HEK293 (cell line): ENCODE measurements at regions not wholly inside any gene's neighbourhood (a gene's known extent, or its start where the extent isn't known, plus 50 kb on each side); places are given as distances from the start of the nearest gene placed in this dataset.

ENCODE experiments used
- CTCF ChIA-PET: fragments of 350-600 bp; formaldehyde crosslinking; extraction: SDS; loops from one replicate; lab custom pipeline; 2021; ENCODE audit warnings: antibody characterized with exemption; lab: Yijun Ruan, JAX
- POLR2A ChIA-PET: fragments of 300-600 bp; formaldehyde crosslinking; extraction: SDS; loops from one replicate; lab custom pipeline; 2020; ENCODE audit warnings: antibody characterized with exemption, inconsistent platforms; lab: Yijun Ruan, JAX
- H3K27ac ChIP-seq: fragments of 200-500 bp; sonication (Bioruptor generic); 2 replicates; pipeline ENCODE4 v1.5.1; 2014; ENCODE audit warnings: low read depth, low read length, control low read depth, inconsistent platforms; ENCODE audit errors: extremely low read depth
- H3K36me3 ChIP-seq, 2 experiments: fragments of 200-500 bp in 1 of 2; sonication (Bioruptor generic) in 1 of 2; 1 replicate in 1 of 2; 2 replicates in 1 of 2; pipeline ENCODE4 v1.5.1; 2014 to 2017; ENCODE audit warnings: inconsistent platforms in 2 of 2, low read length in 2 of 2; ENCODE audit not compliant: control insufficient read depth in 2 of 2, insufficient read depth in 1 of 2
- H3K4me1 ChIP-seq: fragments of 200-500 bp; sonication (Bioruptor generic); 2 replicates; pipeline ENCODE4 v1.5.1; 2014; ENCODE audit warnings: mild to moderate bottlenecking, low read length, inconsistent platforms; ENCODE audit not compliant: control insufficient read depth, insufficient read depth
- H3K4me3 ChIP-seq: 2 replicates; pipeline ENCODE4 v1.5.1; 2011; ENCODE audit warnings: low read depth, mild to moderate bottlenecking, control low read depth, low read length, moderate library complexity
- H3K9me3 ChIP-seq: fragments of 200-500 bp; sonication (Bioruptor generic); 2 replicates; pipeline ENCODE4 v1.5.1; 2014; ENCODE audit warnings: low read depth, low read length, inconsistent platforms; ENCODE audit not compliant: control insufficient read depth, insufficient read depth
- GLIS2 ChIP-seq: fragments of 450-650 bp; formaldehyde crosslinking; IDR thresholded peaks from 2 replicates; pipeline ENCODE4 v1.5.1; 2016; ENCODE audit warnings: missing biosample characterization, missing genetic modification characterization
- HOXA7 ChIP-seq: sonication (generic); formaldehyde crosslinking; IDR thresholded peaks from 2 replicates; pipeline ENCODE4 v1.8.1; 2022; ENCODE audit warnings: missing genetic modification reagents, borderline replicate concordance
- SETDB1 ChIP-seq: IDR thresholded peaks from one replicate; pipeline ENCODE4 v1.6.1; 2017; ENCODE audit warnings: mild to moderate bottlenecking, low read length, moderate library complexity, mixed read lengths; ENCODE audit not compliant: insufficient read length
- ZEB2 ChIP-seq: fragments of 450-650 bp; formaldehyde crosslinking; IDR thresholded peaks from 2 replicates; pipeline ENCODE4 v1.5.1; 2016; ENCODE audit warnings: missing biosample characterization, missing genetic modification characterization
- ZNF184 ChIP-seq: fragments of 450-650 bp; IDR thresholded peaks from 2 replicates; pipeline ENCODE4 v1.5.1; 2018; ENCODE audit warnings: missing biosample characterization, mild to moderate bottlenecking, missing genetic modification characterization
- ZNF211 ChIP-seq: fragments of 450-650 bp; formaldehyde crosslinking; IDR thresholded peaks from 2 replicates; pipeline ENCODE4 v1.5.1; 2016; ENCODE audit warnings: low read depth, missing biosample characterization, missing genetic modification characterization
- ZNF23 ChIP-seq: fragments of 450-650 bp; formaldehyde crosslinking; IDR thresholded peaks from 2 replicates; pipeline ENCODE4 v1.5.1; 2016; ENCODE audit warnings: missing biosample characterization, missing genetic modification characterization, borderline replicate concordance
- ZNF24 ChIP-seq: fragments of 450-650 bp; formaldehyde crosslinking; IDR thresholded peaks from 2 replicates; pipeline ENCODE4 v1.5.1; 2016; ENCODE audit warnings: missing biosample characterization, missing genetic modification characterization
- ZNF274 ChIP-seq, 2 experiments: fragments of 200-500 bp in 1 of 2; fragments of 450-650 bp in 1 of 2; sonication (Bioruptor generic) in 1 of 2; formaldehyde crosslinking in 1 of 2; IDR thresholded peaks; 2 replicates each; pipeline versions ENCODE4 v1.5.1 to v1.6.1; 2014 to 2016; ENCODE audit warnings: borderline replicate concordance in 1 of 2, inconsistent platforms in 1 of 2, low read length in 1 of 2, missing biosample characterization in 1 of 2, missing genetic modification characterization in 1 of 2
- ZNF473 ChIP-seq: fragments of 450-650 bp; formaldehyde crosslinking; IDR thresholded peaks from 2 replicates; pipeline ENCODE4 v1.5.1; 2017; ENCODE audit warnings: missing biosample characterization, missing genetic modification characterization
- ZNF529 ChIP-seq: fragments of 450-650 bp; formaldehyde crosslinking; IDR thresholded peaks from 2 replicates; pipeline ENCODE4 v1.5.1; 2017; ENCODE audit warnings: missing genetic modification characterization, missing biosample characterization; ENCODE audit not compliant: insufficient replicate concordance
- ZNF558 ChIP-seq: fragments of 450-650 bp; formaldehyde crosslinking; IDR thresholded peaks from 2 replicates; pipeline ENCODE4 v1.5.1; 2016; ENCODE audit warnings: missing biosample characterization, missing genetic modification characterization
- ZNF585B ChIP-seq: fragments of 450-650 bp; formaldehyde crosslinking; IDR thresholded peaks from 2 replicates; pipeline ENCODE4 v1.5.1; 2016; ENCODE audit warnings: missing biosample characterization, missing genetic modification characterization
- ZNF600 ChIP-seq: fragments of 450-650 bp; formaldehyde crosslinking; IDR thresholded peaks from 2 replicates; pipeline ENCODE4 v1.5.1; 2016; ENCODE audit warnings: missing biosample characterization, missing genetic modification characterization
- TF ChIP-seq, protein P1 (sequence below): fragments of 450-650 bp; formaldehyde crosslinking; IDR thresholded peaks from 2 replicates; pipeline ENCODE4 v1.5.1; 2016; ENCODE audit warnings: missing biosample characterization, missing genetic modification characterization
- TF ChIP-seq, protein P2 (sequence below): fragments of 450-650 bp; formaldehyde crosslinking; IDR thresholded peaks from 2 replicates; pipeline ENCODE4 v1.5.1; 2016; ENCODE audit warnings: missing biosample characterization, missing genetic modification characterization, borderline replicate concordance
- TF ChIP-seq, protein P3 (sequence below): fragments of 450-650 bp; formaldehyde crosslinking; IDR thresholded peaks from 2 replicates; pipeline ENCODE4 v1.5.1; 2017; ENCODE audit warnings: missing biosample characterization, missing genetic modification characterization
- TF ChIP-seq, protein P4 (sequence below): sonication (generic); formaldehyde crosslinking; IDR thresholded peaks from 2 replicates; pipeline ENCODE4 v1.8.1; 2022; ENCODE audit warnings: mild to moderate bottlenecking, moderate library complexity, missing genetic modification reagents
- TF ChIP-seq, protein P5 (sequence below): fragments of 450-650 bp; formaldehyde crosslinking; IDR thresholded peaks from 2 replicates; pipeline ENCODE4 v1.5.1; 2016; ENCODE audit warnings: missing biosample characterization, missing genetic modification characterization, borderline replicate concordance

DNA sequence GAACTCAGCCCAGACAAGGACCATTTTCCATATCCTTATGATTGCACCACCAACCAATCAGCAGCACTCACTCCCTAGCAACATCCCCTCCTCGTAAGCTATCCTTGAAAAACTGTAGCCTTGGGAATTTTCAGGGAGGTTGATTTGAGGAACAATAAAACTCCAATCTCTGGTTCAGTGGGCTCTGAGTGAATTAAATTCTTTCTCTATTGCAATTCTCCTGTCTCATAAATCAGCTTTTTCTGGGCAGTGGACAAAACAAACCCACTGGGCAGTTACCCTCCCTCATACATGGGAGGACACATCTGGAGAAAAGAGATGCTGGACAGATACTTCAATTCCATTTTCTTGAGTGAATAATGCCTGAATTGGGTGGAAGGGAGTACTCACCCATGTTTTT, 115.4 kb upstream of the STXBP5 start:
- TF ChIP-seq, protein P1, sequence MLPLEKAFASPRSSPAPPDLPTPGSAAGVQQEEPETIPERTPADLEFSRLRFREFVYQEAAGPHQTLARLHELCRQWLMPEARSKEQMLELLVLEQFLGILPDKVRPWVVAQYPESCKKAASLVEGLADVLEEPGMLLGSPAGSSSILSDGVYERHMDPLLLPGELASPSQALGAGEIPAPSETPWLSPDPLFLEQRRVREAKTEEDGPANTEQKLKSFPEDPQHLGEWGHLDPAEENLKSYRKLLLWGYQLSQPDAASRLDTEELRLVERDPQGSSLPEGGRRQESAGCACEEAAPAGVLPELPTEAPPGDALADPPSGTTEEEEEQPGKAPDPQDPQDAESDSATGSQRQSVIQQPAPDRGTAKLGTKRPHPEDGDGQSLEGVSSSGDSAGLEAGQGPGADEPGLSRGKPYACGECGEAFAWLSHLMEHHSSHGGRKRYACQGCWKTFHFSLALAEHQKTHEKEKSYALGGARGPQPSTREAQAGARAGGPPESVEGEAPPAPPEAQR (tag by site-specific recombination) = no peak
- peak; percentile 57 for TF ChIP-seq SETDB1
- Histone ChIP-seq H3K27ac (no peak overlapping the region), H3K36me3 (no peaks in the 10 kb centered on the region), H3K4me3 (no peak overlapping the region), H3K4me1 (no peaks in the 10 kb centered on the region), H3K9me3 (no peaks in the 10 kb centered on the region)
- POLR2A ChIA-PET = no interaction called here
- CTCF ChIA-PET = no interaction called here

DNA sequence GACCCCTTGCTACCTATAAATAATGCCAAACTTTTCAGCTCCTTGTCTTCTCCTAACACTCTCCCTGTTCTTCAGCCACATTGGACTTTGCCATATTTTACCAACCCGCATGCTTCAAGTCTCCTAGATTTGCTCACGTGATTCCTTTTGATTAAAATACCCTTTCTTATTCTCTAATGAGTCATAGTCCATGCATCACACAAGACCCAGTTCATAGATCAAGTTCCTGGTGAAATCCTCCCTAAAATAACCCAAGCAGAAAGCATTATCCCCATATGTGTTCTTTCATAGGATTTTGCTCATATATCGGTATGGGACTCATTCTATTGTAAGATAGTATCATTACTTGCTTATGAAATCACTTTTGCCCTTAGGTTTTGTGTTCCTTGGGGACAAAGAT, 108.9 kb upstream of the STXBP5 start:
- Histone ChIP-seq H3K4me3 (no peak overlapping the region), H3K36me3 (no peaks in the 10 kb centered on the region), H3K4me1 (no peaks in the 10 kb centered on the region), H3K27ac (no peak overlapping the region), H3K9me3 (no peaks in the 10 kb centered on the region)
- ChIA-PET POLR2A (no interaction called here), CTCF (no interaction called here)
- TF ChIP-seq ZNF274 (IDR thresholded peaks at IDR 0.05; ENCODE audit: low read length) = no peak
- no peak for TF ChIP-seq ZNF274 (tag by site-specific recombination; IDR thresholded peaks at IDR 0.05; ENCODE audit: borderline replicate concordance)
- no peak for TF ChIP-seq ZNF23 (tag by site-specific recombination)
- TF ChIP-seq ZEB2 (tag by site-specific recombination) = no peak
- TF ChIP-seq, protein P2, sequence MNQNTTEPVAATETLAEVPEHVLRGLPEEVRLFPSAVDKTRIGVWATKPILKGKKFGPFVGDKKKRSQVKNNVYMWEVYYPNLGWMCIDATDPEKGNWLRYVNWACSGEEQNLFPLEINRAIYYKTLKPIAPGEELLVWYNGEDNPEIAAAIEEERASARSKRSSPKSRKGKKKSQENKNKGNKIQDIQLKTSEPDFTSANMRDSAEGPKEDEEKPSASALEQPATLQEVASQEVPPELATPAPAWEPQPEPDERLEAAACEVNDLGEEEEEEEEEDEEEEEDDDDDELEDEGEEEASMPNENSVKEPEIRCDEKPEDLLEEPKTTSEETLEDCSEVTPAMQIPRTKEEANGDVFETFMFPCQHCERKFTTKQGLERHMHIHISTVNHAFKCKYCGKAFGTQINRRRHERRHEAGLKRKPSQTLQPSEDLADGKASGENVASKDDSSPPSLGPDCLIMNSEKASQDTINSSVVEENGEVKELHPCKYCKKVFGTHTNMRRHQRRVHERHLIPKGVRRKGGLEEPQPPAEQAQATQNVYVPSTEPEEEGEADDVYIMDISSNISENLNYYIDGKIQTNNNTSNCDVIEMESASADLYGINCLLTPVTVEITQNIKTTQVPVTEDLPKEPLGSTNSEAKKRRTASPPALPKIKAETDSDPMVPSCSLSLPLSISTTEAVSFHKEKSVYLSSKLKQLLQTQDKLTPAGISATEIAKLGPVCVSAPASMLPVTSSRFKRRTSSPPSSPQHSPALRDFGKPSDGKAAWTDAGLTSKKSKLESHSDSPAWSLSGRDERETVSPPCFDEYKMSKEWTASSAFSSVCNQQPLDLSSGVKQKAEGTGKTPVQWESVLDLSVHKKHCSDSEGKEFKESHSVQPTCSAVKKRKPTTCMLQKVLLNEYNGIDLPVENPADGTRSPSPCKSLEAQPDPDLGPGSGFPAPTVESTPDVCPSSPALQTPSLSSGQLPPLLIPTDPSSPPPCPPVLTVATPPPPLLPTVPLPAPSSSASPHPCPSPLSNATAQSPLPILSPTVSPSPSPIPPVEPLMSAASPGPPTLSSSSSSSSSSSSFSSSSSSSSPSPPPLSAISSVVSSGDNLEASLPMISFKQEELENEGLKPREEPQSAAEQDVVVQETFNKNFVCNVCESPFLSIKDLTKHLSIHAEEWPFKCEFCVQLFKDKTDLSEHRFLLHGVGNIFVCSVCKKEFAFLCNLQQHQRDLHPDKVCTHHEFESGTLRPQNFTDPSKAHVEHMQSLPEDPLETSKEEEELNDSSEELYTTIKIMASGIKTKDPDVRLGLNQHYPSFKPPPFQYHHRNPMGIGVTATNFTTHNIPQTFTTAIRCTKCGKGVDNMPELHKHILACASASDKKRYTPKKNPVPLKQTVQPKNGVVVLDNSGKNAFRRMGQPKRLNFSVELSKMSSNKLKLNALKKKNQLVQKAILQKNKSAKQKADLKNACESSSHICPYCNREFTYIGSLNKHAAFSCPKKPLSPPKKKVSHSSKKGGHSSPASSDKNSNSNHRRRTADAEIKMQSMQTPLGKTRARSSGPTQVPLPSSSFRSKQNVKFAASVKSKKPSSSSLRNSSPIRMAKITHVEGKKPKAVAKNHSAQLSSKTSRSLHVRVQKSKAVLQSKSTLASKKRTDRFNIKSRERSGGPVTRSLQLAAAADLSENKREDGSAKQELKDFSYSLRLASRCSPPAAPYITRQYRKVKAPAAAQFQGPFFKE (tag by site-specific recombination) = no peak
- TF ChIP-seq, protein P3, sequence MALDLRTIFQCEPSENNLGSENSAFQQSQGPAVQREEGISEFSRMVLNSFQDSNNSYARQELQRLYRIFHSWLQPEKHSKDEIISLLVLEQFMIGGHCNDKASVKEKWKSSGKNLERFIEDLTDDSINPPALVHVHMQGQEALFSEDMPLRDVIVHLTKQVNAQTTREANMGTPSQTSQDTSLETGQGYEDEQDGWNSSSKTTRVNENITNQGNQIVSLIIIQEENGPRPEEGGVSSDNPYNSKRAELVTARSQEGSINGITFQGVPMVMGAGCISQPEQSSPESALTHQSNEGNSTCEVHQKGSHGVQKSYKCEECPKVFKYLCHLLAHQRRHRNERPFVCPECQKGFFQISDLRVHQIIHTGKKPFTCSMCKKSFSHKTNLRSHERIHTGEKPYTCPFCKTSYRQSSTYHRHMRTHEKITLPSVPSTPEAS (tag by site-specific recombination) = no peak
- TF ChIP-seq ZNF24 (tag by site-specific recombination) = no peak

DNA sequence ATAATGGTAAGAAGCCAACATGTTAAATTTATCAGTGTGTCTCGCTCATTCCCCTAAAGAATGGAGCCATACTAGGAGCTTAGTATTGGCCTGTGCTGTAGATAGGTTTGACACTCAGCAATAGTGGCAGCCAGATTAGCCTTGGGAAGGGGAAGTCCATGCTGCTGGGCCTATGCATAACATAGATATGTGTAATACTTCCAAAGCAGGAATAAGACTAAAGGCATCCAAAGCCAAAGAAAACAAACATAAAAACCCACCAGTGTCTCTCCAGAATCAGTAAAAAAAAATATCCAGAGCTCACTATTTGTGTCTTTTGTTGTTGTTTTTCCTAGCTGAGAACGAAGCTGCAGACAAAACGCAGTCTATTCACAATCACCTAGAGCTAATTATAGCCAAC, 104.2 kb upstream of the STXBP5 start:
- Histone ChIP-seq H3K36me3 (no peaks in the 10 kb centered on the region), H3K4me3 (no peak overlapping the region), H3K9me3 (no peaks in the 10 kb centered on the region), H3K4me1 (no peaks in the 10 kb centered on the region), H3K27ac (no peak overlapping the region)
- ChIA-PET CTCF (interaction anchor here (0.6 to 0.7 kb wide), 4 partner anchors 184 to 1478 kb away, joined by 3 to 6 read pairs (median 4); no protein-coding TSS in a partner anchor), POLR2A (no interaction called here)
- no peak for TF ChIP-seq ZNF473 (tag by site-specific recombination)
- TF ChIP-seq ZNF211 (tag by site-specific recombination) = no peak
- no peak for TF ChIP-seq ZNF585B (tag by site-specific recombination)
- no peak for TF ChIP-seq ZNF600 (tag by site-specific recombination)
- no peak for TF ChIP-seq HOXA7 (CRISPR knock-in tag)
- TF ChIP-seq ZNF558 (tag by site-specific recombination) = no peak
- TF ChIP-seq, protein P4, sequence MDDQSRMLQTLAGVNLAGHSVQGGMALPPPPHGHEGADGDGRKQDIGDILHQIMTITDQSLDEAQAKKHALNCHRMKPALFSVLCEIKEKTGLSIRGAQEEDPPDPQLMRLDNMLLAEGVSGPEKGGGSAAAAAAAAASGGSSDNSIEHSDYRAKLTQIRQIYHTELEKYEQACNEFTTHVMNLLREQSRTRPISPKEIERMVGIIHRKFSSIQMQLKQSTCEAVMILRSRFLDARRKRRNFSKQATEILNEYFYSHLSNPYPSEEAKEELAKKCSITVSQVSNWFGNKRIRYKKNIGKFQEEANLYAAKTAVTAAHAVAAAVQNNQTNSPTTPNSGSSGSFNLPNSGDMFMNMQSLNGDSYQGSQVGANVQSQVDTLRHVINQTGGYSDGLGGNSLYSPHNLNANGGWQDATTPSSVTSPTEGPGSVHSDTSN (CRISPR knock-in tag) = no peak
- TF ChIP-seq ZNF529 = no peak
- TF ChIP-seq, protein P5, sequence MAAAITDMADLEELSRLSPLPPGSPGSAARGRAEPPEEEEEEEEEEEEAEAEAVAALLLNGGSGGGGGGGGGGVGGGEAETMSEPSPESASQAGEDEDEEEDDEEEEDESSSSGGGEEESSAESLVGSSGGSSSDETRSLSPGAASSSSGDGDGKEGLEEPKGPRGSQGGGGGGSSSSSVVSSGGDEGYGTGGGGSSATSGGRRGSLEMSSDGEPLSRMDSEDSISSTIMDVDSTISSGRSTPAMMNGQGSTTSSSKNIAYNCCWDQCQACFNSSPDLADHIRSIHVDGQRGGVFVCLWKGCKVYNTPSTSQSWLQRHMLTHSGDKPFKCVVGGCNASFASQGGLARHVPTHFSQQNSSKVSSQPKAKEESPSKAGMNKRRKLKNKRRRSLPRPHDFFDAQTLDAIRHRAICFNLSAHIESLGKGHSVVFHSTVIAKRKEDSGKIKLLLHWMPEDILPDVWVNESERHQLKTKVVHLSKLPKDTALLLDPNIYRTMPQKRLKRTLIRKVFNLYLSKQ (tag by site-specific recombination) = no peak
- TF ChIP-seq ZNF184 (tag by site-specific recombination) = no peak
- TF ChIP-seq GLIS2 (tag by site-specific recombination) = no peak
